GM23338 (cell line): ENCODE measurements at regions not wholly inside any gene's neighbourhood (a gene's known extent, or its start where the extent isn't known, plus 50 kb on each side); places are given as distances from the start of the nearest gene placed in this dataset.

ENCODE experiments used
- ATAC-seq: fragments of 200-7000 bp; cut with Tn5 transposase; 3 replicates; pipeline ENCODE4 v1.9.1; 2020
- DNase-seq: peaks from one replicate; pipeline ENCODE4 v3.0.0-alpha.2; 2015; ENCODE audit warnings: low spot score
- H2AFZ ChIP-seq: fragments of 200-600 bp; sonication (generic); 2 replicates; pipeline ENCODE4 v1.8.0; 2016; ENCODE audit warnings: antibody characterized with exemption, mild to moderate bottlenecking, moderate library complexity
- H3F3A ChIP-seq: fragments of 200-600 bp; sonication (generic); replicated peaks from 2 replicates; pipeline ENCODE4 v1.8.0; 2017; ENCODE audit warnings: antibody characterized with exemption, mixed run types, low read depth
- H3K27ac ChIP-seq: fragments of 200-600 bp; sonication (generic); 2 replicates; pipeline ENCODE4 v1.6.1; 2016; ENCODE audit warnings: low read depth
- H3K27me3 ChIP-seq: fragments of 200-600 bp; sonication (generic); 2 replicates; pipeline ENCODE4 v1.8.0; 2016; ENCODE audit warnings: mild to moderate bottlenecking, mixed run types, moderate library complexity; ENCODE audit not compliant: insufficient read depth
- H3K36me3 ChIP-seq: fragments of 200-600 bp; sonication (generic); 2 replicates; pipeline ENCODE4 v1.8.0; 2016; ENCODE audit warnings: mild to moderate bottlenecking; ENCODE audit not compliant: insufficient read depth
- H3K4me1 ChIP-seq: fragments of 200-600 bp; sonication (generic); 2 replicates; pipeline ENCODE4 v1.8.0; 2016; ENCODE audit warnings: mild to moderate bottlenecking, moderate library complexity; ENCODE audit not compliant: insufficient read depth
- H3K4me2 ChIP-seq: fragments of 200-600 bp; sonication (generic); 2 replicates; pipeline ENCODE4 v1.7.1; 2017; ENCODE audit warnings: mixed run types
- H3K4me3 ChIP-seq: fragments of 200-600 bp; sonication (generic); 2 replicates; pipeline ENCODE4 v1.6.1; 2016; ENCODE audit warnings: mixed run types
- H3K79me2 ChIP-seq: fragments of 200-600 bp; sonication (generic); replicated peaks from 2 replicates; pipeline ENCODE4 v1.8.0; 2017; ENCODE audit warnings: mild to moderate bottlenecking; ENCODE audit not compliant: insufficient read depth
- H3K9me2 ChIP-seq: fragments of 200-600 bp; sonication (generic); 2 replicates; pipeline ENCODE4 v1.8.0; 2017; ENCODE audit not compliant: insufficient read depth
- H4K20me1 ChIP-seq: fragments of 200-600 bp; sonication (generic); replicated peaks from 2 replicates; pipeline ENCODE4 v1.8.0; 2017; ENCODE audit warnings: mild to moderate bottlenecking; ENCODE audit not compliant: insufficient read depth
- H3K27ac Mint-ChIP-seq: 2 replicates; pipeline ENCODE4 v1.8.0; 2020; ENCODE audit warnings: inconsistent platforms, mild to moderate bottlenecking, moderate library complexity, mixed read lengths
- H3K27me3 Mint-ChIP-seq: 3 replicates; pipeline ENCODE4 v1.8.0; 2022; ENCODE audit warnings: low read depth, mild to moderate bottlenecking, moderate library complexity, mixed read lengths, inconsistent platforms; ENCODE audit not compliant: insufficient read depth, poor library complexity
- H3K36me3 Mint-ChIP-seq: 3 replicates; pipeline ENCODE4 v1.8.0; 2021; ENCODE audit warnings: low read depth, mild to moderate bottlenecking, inconsistent platforms, moderate library complexity, mixed read lengths
- H3K4me1 Mint-ChIP-seq: 3 replicates; pipeline ENCODE4 v1.8.0; 2020; ENCODE audit warnings: mild to moderate bottlenecking, inconsistent platforms, mixed read lengths
- H3K4me3 Mint-ChIP-seq: 3 replicates; pipeline ENCODE4 v1.8.0; 2021; ENCODE audit warnings: moderate library complexity, mild to moderate bottlenecking, inconsistent platforms, mixed read lengths
- H3K9me3 Mint-ChIP-seq: 3 replicates; pipeline ENCODE4 v1.8.0; 2020; ENCODE audit warnings: moderate library complexity, mild to moderate bottlenecking, inconsistent platforms, mixed read lengths
- CREB1 ChIP-seq: fragments of 250-450 bp; sonication (Bioruptor Pico); IDR thresholded peaks from 2 replicates; pipeline ENCODE4 v1.5.0; 2020; ENCODE audit warnings: low read depth, mild to moderate bottlenecking, moderate library complexity
- EZH2 ChIP-seq: fragments of 200-600 bp; sonication (generic); IDR thresholded peaks from one replicate; pipeline ENCODE4 v1.8.0; 2017; ENCODE audit warnings: antibody characterized with exemption, mild to moderate bottlenecking, low read depth; ENCODE audit not compliant: unreplicated experiment
- JUNB ChIP-seq: IDR thresholded peaks from one replicate; pipeline ENCODE4 v1.6.1; 2016; ENCODE audit warnings: antibody characterized with exemption; ENCODE audit not compliant: unreplicated experiment
- NANOG ChIP-seq: IDR thresholded peaks from 2 replicates; pipeline ENCODE4 v1.6.1; 2016; ENCODE audit warnings: antibody characterized with exemption, borderline replicate concordance
- POLR2AphosphoS5 ChIP-seq: IDR thresholded peaks from 2 replicates; pipeline ENCODE4 v1.6.1; 2016; ENCODE audit warnings: antibody characterized with exemption, low read depth
- STAT1 ChIP-seq: IDR thresholded peaks from one replicate; pipeline ENCODE4 v1.6.1; 2016; ENCODE audit warnings: antibody characterized with exemption; ENCODE audit not compliant: unreplicated experiment
- ZNF114 ChIP-seq: fragments of 250-450 bp; sonication (Bioruptor Pico); IDR thresholded peaks from 2 replicates; pipeline ENCODE4 v1.5.0; 2020; ENCODE audit warnings: mild to moderate bottlenecking, moderate library complexity
- TF ChIP-seq, protein P1 (sequence below): IDR thresholded peaks from one replicate; pipeline ENCODE4 v1.6.1; 2018; ENCODE audit warnings: antibody characterized with exemption; ENCODE audit not compliant: unreplicated experiment
- TF ChIP-seq, protein P2 (sequence below), 2 experiments: fragments of 200-600 bp in 1 of 2; sonication (generic) in 1 of 2; conservative IDR thresholded peaks; 2 replicates each; pipeline versions ENCODE4 v1.5.1 to v1.6.1; 2016 to 2017; ENCODE audit warnings: antibody characterized with exemption in 2 of 2, low read depth in 2 of 2, mild to moderate bottlenecking in 2 of 2, moderate library complexity in 1 of 2

DNA sequence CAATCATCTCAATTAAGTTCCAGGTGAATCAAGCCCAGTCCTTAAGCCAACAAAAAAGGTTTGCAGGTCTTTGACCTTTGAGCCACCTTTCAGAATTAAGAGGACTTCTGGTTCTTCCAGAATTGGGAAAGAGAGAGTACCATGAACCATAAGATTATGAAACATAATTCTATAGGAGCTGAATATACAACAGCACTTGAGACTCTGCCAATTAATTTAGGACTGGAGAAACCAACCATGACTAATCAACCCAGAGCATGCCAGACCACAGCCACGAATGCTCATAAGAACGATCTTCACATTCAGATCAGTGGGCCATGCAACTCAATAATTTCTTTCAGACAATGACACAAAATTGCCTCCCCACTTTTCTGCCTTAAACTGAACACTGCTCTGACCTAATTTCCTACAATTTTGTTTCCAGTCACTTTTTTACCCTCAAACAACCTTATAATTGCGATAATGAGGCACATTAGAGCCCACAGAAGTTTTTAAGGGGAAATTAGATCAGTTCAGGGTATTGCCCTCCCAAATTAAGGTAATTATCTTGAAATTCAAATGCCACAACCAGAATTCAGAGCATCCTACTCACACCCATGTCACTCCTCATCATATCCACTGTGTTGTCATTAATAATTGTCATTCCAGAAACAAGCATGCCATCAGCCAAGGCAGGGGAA is 213.4 kb downstream of the ATPSCKMT start (continued):
- TF ChIP-seq, protein P1, sequence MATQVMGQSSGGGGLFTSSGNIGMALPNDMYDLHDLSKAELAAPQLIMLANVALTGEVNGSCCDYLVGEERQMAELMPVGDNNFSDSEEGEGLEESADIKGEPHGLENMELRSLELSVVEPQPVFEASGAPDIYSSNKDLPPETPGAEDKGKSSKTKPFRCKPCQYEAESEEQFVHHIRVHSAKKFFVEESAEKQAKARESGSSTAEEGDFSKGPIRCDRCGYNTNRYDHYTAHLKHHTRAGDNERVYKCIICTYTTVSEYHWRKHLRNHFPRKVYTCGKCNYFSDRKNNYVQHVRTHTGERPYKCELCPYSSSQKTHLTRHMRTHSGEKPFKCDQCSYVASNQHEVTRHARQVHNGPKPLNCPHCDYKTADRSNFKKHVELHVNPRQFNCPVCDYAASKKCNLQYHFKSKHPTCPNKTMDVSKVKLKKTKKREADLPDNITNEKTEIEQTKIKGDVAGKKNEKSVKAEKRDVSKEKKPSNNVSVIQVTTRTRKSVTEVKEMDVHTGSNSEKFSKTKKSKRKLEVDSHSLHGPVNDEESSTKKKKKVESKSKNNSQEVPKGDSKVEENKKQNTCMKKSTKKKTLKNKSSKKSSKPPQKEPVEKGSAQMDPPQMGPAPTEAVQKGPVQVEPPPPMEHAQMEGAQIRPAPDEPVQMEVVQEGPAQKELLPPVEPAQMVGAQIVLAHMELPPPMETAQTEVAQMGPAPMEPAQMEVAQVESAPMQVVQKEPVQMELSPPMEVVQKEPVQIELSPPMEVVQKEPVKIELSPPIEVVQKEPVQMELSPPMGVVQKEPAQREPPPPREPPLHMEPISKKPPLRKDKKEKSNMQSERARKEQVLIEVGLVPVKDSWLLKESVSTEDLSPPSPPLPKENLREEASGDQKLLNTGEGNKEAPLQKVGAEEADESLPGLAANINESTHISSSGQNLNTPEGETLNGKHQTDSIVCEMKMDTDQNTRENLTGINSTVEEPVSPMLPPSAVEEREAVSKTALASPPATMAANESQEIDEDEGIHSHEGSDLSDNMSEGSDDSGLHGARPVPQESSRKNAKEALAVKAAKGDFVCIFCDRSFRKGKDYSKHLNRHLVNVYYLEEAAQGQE, result no peak
- TF ChIP-seq NANOG (no peak), CREB1 (CRISPR knock-in tag) (no peak), JUNB (no peak), STAT1 (no peak), ZNF114 (no peak), POLR2AphosphoS5 (no peak)
- TF ChIP-seq, protein P2, sequence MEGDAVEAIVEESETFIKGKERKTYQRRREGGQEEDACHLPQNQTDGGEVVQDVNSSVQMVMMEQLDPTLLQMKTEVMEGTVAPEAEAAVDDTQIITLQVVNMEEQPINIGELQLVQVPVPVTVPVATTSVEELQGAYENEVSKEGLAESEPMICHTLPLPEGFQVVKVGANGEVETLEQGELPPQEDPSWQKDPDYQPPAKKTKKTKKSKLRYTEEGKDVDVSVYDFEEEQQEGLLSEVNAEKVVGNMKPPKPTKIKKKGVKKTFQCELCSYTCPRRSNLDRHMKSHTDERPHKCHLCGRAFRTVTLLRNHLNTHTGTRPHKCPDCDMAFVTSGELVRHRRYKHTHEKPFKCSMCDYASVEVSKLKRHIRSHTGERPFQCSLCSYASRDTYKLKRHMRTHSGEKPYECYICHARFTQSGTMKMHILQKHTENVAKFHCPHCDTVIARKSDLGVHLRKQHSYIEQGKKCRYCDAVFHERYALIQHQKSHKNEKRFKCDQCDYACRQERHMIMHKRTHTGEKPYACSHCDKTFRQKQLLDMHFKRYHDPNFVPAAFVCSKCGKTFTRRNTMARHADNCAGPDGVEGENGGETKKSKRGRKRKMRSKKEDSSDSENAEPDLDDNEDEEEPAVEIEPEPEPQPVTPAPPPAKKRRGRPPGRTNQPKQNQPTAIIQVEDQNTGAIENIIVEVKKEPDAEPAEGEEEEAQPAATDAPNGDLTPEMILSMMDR (conservative IDR thresholded peaks at IDR 0.05; ENCODE audit: low read depth in 2 of 2), result no peak

DNA sequence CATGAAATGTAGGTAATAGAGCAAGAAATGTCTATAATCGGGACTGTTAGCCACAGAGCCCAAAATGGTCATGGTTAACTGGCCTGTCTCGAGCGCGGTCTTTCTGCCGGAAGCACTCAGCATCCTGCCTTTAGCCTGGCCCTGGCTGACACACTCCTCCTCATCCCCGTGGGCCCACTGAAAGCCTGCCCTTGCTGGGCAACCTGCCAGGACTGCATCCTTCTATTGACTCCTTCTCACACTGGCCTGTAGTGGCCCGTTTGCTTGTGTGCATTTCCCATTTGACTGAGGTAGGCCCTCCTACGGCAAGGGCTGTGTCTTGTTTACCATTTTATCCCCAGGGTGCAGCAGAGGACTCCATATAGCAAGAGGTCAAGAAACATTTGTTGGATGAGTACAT is 215.7 kb downstream of the ATPSCKMT start:
- Histone ChIP-seq H3F3A (no peaks in the 10 kb centered on the region), H3K9me2 (peaks cover 27% of the 10 kb centered on the region; the same call in 1 of the 2 replicates), H3K27me3 (no peaks in the 10 kb centered on the region), H3K4me3 (no peak overlapping the region), H3K4me2 (no peak overlapping the region), H4K20me1 (no peaks in the 10 kb centered on the region), H3K27ac (no peak overlapping the region), H2AFZ (no peak overlapping the region), H3K79me2 (no peaks in the 10 kb centered on the region), H3K36me3 (no peaks in the 10 kb centered on the region), H3K4me1 (no peaks in the 10 kb centered on the region)
- Mint-ChIP-seq H3K36me3 (no peaks in the 10 kb centered on the region; the same call in 2 of the 3 replicates), H3K4me1 (no peaks in the 10 kb centered on the region), H3K9me3 (no peaks in the 10 kb centered on the region; the same call in 2 of the 3 replicates), H3K27me3 (no peaks in the 10 kb centered on the region), H3K4me3 (no peak overlapping the region), H3K27ac (no peak overlapping the region)
- TF ChIP-seq, protein P2 (conservative IDR thresholded peaks at IDR 0.05; ENCODE audit: low read depth in 2 of 2), result peak in 1 of 2 experiments; percentile 33; a peak in 2 of 4 replicates
- no peak for TF ChIP-seq EZH2
- ATAC-seq (no peak), DNase-seq (no peak)
